Keratinocyte (primary cell): ENCODE measurements at regions not wholly inside any gene's neighbourhood (a gene's known extent, or its start where the extent isn't known, plus 50 kb on each side); places are given as distances from the start of the nearest gene placed in this dataset.

Experiments used
- DNase-seq: peaks from one replicate; pipeline ENCODE4 v3.0.0-alpha.2; 2011; ENCODE audit warnings: low read depth, missing footprints, low spot score
- FAIRE-seq: peaks from 2 replicates; lab custom pipeline; 2011; peaks lifted over from hg19 to GRCh38; lab: Jason Lieb, UNC
- H2AFZ ChIP-seq: 2 replicates; pipeline ENCODE4 v1.6.0; 2012; ENCODE audit warnings: low read length, control low read depth, inconsistent platforms; ENCODE audit not compliant: control insufficient read depth
- H3K27ac ChIP-seq: 2 replicates; pipeline ENCODE4 v1.5.1; 2011; ENCODE audit warnings: low read length; ENCODE audit not compliant: control insufficient read depth, insufficient read depth
- H3K27me3 ChIP-seq: 3 replicates; pipeline ENCODE4 v1.6.0; 2011; ENCODE audit warnings: low read length; ENCODE audit not compliant: control insufficient read depth, insufficient read depth; ENCODE audit errors: extremely low read depth
- H3K36me3 ChIP-seq, 2 experiments: 2 replicates in 1 of 2; 3 replicates in 1 of 2; pipeline ENCODE4 v1.5.1; 2011; ENCODE audit warnings: low read length in 2 of 2, mild to moderate bottlenecking in 1 of 2; ENCODE audit not compliant: control insufficient read depth in 2 of 2, insufficient read depth in 2 of 2; ENCODE audit errors: extremely low read depth in 1 of 2
- H3K4me1 ChIP-seq: 3 replicates; pipeline ENCODE4 v1.5.1; 2011; ENCODE audit warnings: low read length; ENCODE audit not compliant: control insufficient read depth, insufficient read depth; ENCODE audit errors: extremely low read depth
- H3K4me2 ChIP-seq: 3 replicates; pipeline ENCODE4 v1.6.0; 2011; ENCODE audit warnings: low read depth, low read length; ENCODE audit not compliant: control insufficient read depth, insufficient read depth; ENCODE audit errors: extremely low read depth
- H3K4me3 ChIP-seq, 3 experiments: fragments of 200-600 bp in 1 of 3; sonication (generic) in 1 of 3; 2 replicates in 2 of 3; 3 replicates in 1 of 3; pipeline ENCODE4 v1.5.1; 2011 to 2016; ENCODE audit warnings: low read length in 3 of 3, mild to moderate bottlenecking in 3 of 3, control low read depth in 2 of 3, inconsistent platforms in 1 of 3, low read depth in 1 of 3, mixed read lengths in 1 of 3, mixed run types in 1 of 3, moderate library complexity in 1 of 3; ENCODE audit not compliant: control insufficient read depth in 2 of 3, insufficient read depth in 2 of 3; ENCODE audit errors: extremely low read depth in 1 of 3
- H3K79me2 ChIP-seq: 2 replicates; pipeline ENCODE4 v1.6.0; 2012; ENCODE audit warnings: low read length; ENCODE audit not compliant: control insufficient read depth, insufficient read depth
- H3K9ac ChIP-seq: 3 replicates; pipeline ENCODE4 v1.6.0; 2011; ENCODE audit warnings: low read length; ENCODE audit not compliant: control insufficient read depth, insufficient read depth; ENCODE audit errors: extremely low read depth
- H3K9me1 ChIP-seq: 3 replicates; pipeline ENCODE4 v1.6.0; 2011; ENCODE audit warnings: low read length; ENCODE audit not compliant: control insufficient read depth, insufficient read depth; ENCODE audit errors: extremely low read depth
- H3K9me3 ChIP-seq: 2 replicates; pipeline ENCODE4 v1.5.1; 2012; ENCODE audit warnings: low read depth, low read length; ENCODE audit not compliant: control insufficient read depth
- H4K20me1 ChIP-seq: 3 replicates; pipeline ENCODE4 v1.6.0; 2011; ENCODE audit warnings: low read length; ENCODE audit not compliant: control insufficient read depth, insufficient read depth; ENCODE audit errors: extremely low read depth
- EZH2 ChIP-seq: IDR thresholded peaks from one replicate; pipeline ENCODE4 v1.6.1; 2012; ENCODE audit warnings: inconsistent platforms, mild to moderate bottlenecking, low read length, moderate library complexity
- dilution Hi-C: fragments of 300-500 bp; cut with MboI; formaldehyde crosslinking; loops from one replicate; pipeline ENCODE4 v1.7.0; 2020; ENCODE audit warnings: low sequenced_read_pairs; ENCODE audit not compliant: extremely low pct_ligation_motif_present
- TF ChIP-seq, protein P1 (sequence below), 3 experiments: IDR thresholded peaks in 1 of 3; conservative IDR thresholded peaks in 1 of 3; optimal IDR thresholded peaks in 1 of 3; 2 replicates in 2 of 3; 3 replicates in 1 of 3; pipeline versions ENCODE3 to v1.5.1; 2011; ENCODE audit warnings: low read length in 3 of 3, mild to moderate bottlenecking in 3 of 3, moderate library complexity in 2 of 3, control low read depth in 1 of 3, inconsistent platforms in 1 of 3; ENCODE audit not compliant: insufficient read depth in 2 of 3; ENCODE audit errors: extremely low read depth in 1 of 3

DNA sequence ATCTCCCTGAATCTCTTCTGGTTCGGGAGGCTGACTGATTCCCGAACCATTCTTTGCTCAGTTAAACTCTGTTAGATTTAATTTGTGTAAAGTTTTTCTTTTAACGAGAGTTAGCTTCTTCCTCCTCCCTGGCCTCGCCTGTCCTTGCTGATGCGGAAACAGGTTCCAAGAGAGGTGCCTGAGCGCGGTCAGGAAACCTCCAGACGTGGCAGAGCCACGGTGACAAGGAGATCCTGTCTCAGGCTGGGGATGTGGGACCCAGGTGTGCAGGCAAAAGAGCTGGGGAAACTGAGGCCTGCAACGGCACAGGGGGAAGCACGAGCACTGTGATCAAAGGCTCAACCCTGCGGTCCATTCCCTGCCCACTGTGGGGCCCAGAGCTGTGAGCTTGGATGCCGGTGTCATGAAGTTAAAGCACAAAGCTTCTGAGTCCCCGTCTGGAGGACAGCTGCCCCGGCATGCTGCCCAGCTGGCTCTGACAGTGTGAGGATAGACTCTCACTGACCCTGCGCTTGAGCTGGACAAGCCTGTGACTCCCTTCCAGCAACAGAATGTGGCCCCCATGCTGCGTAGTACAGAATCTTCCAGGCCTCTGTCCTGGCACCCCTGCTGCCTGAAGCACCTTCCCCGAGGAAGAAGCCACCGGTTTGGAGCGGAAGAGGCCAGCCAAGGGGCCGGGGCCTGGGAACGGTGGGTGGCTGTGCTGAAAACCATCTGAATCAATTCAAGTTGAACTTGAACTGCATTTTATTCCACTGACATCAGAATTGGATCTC, 960.6 kb downstream of the BRD1 start:
- Histone ChIP-seq H3K4me2 (no peak overlapping the region), H4K20me1 (no peaks in the 10 kb centered on the region), H3K36me3 (no peaks in the 10 kb centered on the region), H3K9ac (no peak overlapping the region), H3K27ac (no peak overlapping the region), H3K79me2 (no peaks in the 10 kb centered on the region), H3K4me1 (no peaks in the 10 kb centered on the region), H3K27me3 (no peaks in the 10 kb centered on the region), H3K9me3 (peaks cover 16% of the 10 kb centered on the region), H3K4me3 (no peak overlapping the region), H3K9me1 (no peaks in the 10 kb centered on the region), H2AFZ (no peak overlapping the region)
- DNase-seq (no peak), FAIRE-seq (no peak)
- dilution Hi-C loops, result no loop called here
- no peak for TF ChIP-seq EZH2
- TF ChIP-seq, protein P1, sequence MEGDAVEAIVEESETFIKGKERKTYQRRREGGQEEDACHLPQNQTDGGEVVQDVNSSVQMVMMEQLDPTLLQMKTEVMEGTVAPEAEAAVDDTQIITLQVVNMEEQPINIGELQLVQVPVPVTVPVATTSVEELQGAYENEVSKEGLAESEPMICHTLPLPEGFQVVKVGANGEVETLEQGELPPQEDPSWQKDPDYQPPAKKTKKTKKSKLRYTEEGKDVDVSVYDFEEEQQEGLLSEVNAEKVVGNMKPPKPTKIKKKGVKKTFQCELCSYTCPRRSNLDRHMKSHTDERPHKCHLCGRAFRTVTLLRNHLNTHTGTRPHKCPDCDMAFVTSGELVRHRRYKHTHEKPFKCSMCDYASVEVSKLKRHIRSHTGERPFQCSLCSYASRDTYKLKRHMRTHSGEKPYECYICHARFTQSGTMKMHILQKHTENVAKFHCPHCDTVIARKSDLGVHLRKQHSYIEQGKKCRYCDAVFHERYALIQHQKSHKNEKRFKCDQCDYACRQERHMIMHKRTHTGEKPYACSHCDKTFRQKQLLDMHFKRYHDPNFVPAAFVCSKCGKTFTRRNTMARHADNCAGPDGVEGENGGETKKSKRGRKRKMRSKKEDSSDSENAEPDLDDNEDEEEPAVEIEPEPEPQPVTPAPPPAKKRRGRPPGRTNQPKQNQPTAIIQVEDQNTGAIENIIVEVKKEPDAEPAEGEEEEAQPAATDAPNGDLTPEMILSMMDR (optimal IDR thresholded peaks at IDR 0.05 in 1 of 3, IDR thresholded peaks at IDR 0.05 in 1 of 3, conservative IDR thresholded peaks at IDR 0.05 in 1 of 3; ENCODE audit: extremely low read depth in 1 of 3, insufficient read depth in 2 of 3, low read length in 3 of 3), result no peak

DNA sequence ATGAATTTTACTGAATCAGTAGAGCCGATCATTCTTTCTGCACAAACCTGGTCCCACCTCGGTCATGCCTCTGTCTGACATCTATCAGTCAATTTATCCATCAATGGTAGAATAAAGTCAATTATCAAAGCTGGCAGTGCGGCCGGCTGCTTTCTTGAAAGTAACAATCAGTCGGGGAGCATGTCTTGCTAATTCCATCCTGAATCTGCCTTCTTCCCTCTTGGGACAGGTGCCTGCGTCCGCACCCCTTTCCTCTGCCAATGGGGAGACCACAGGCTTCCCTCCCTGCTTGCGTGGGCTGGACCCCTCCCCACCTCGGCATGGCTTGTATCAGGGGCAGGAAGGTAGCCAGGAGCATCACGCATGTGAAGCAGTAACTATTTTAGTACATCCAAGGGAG, 962.9 kb downstream of the BRD1 start:
- Histone ChIP-seq H3K79me2 (no peaks in the 10 kb centered on the region), H2AFZ (no peak overlapping the region), H3K9me3 (peaks cover 16% of the 10 kb centered on the region), H3K9ac (no peak overlapping the region), H3K4me2 (no peak overlapping the region), H3K4me1 (no peaks in the 10 kb centered on the region), H3K27ac (no peak overlapping the region), H3K9me1 (no peaks in the 10 kb centered on the region), H3K4me3 (no peak overlapping the region), H3K36me3 (no peaks in the 10 kb centered on the region), H3K27me3 (no peaks in the 10 kb centered on the region), H4K20me1 (no peaks in the 10 kb centered on the region)
- FAIRE-seq, result no peak
- no peak for DNase-seq
- no peak for TF ChIP-seq EZH2
- TF ChIP-seq, protein P1 (optimal IDR thresholded peaks at IDR 0.05 in 1 of 3, IDR thresholded peaks at IDR 0.05 in 1 of 3, conservative IDR thresholded peaks at IDR 0.05 in 1 of 3; ENCODE audit: extremely low read depth in 1 of 3, insufficient read depth in 2 of 3, low read length in 3 of 3), result no peak
- dilution Hi-C loops, result no loop called here
